ENCODE measurements at regions not wholly inside any gene's neighbourhood (a gene's known extent, or its start where the extent isn't known, plus 50 kb on each side); places are given as distances from the start of the nearest gene placed in this dataset.
"Not testable (repeated sequence)": the region's sequence is repeated elsewhere in the genome, so short reads cannot be mapped to it uniquely, and the experiment has no call there.

GRCh38 chr7:83732305-83732704 is 83.4 kb upstream of the SEMA3E start:
- no peak for DNase-seq (ENCODE audit: low spot score)

GRCh38 chr7:83731154-83731553 is 82.2 kb upstream of the SEMA3E start:
- DNase-seq (ENCODE audit: low spot score): no peak

- DNase-seq (ENCODE audit: low spot score): not testable (repeated sequence)
Observed at GRCh38 chr7:83716923-83717322, 68.0 kb upstream of the SEMA3E start.

GRCh38 chr7:83708531-83708930 is 59.6 kb upstream of the SEMA3E start:
- no peak for DNase-seq (ENCODE audit: low spot score)

- peak; percentile 23 for DNase-seq (ENCODE audit: low spot score)
Observed at GRCh38 chr7:83704564-83704963, 55.6 kb upstream of the SEMA3E start.

GRCh38 chr7:83702446-83702845 is 53.5 kb upstream of the SEMA3E start:
- DNase-seq (ENCODE audit: low spot score): no peak

- no peak for DNase-seq (ENCODE audit: low spot score)
Observed at GRCh38 chr7:83701736-83702135, 52.8 kb upstream of the SEMA3E start.
